GM12878 (cell line): ENCODE measurements at regions not wholly inside any gene's neighbourhood (a gene's known extent, or its start where the extent isn't known, plus 50 kb on each side); places are given as distances from the start of the nearest gene placed in this dataset.

Experiments
- BCLAF1 ChIP-seq: fragments of 450-650 bp; IDR thresholded peaks from 2 replicates; pipeline ENCODE4 v1.6.1; 2017; ENCODE audit warnings: antibody characterized with exemption, mild to moderate bottlenecking, moderate library complexity
- E2F8 ChIP-seq: fragments of 450-650 bp; IDR thresholded peaks from 2 replicates; pipeline ENCODE4 v1.6.1; 2018; ENCODE audit warnings: mild to moderate bottlenecking, low read depth, moderate library complexity; ENCODE audit not compliant: partially characterized antibody
- EED ChIP-seq: sonication (generic); IDR thresholded peaks from 2 replicates; pipeline ENCODE4 v1.6.1; 2016; ENCODE audit warnings: antibody characterized with exemption, low read depth
- FOS ChIP-seq: IDR thresholded peaks from 3 replicates; pipeline ENCODE4 v1.6.1; 2011; ENCODE audit warnings: borderline replicate concordance; ENCODE audit not compliant: insufficient read length; ENCODE audit errors: extremely low read depth
- FOXK2 ChIP-seq: fragments of 450-650 bp; IDR thresholded peaks from 2 replicates; pipeline ENCODE4 v1.6.1; 2017; ENCODE audit warnings: mild to moderate bottlenecking, moderate library complexity
- POLR2A ChIP-seq: IDR thresholded peaks from 2 replicates; pipeline ENCODE4 v1.6.1; 2011; ENCODE audit warnings: low read depth, mild to moderate bottlenecking, low read length
- SMC3 ChIP-seq: IDR thresholded peaks from 2 replicates; pipeline ENCODE4 v1.6.1; 2011; ENCODE audit warnings: low read length, improper control_type of control experiment, borderline replicate concordance
- SP1 ChIP-seq: IDR thresholded peaks from one replicate; pipeline ENCODE4 v1.6.1; 2011; ENCODE audit warnings: low read depth, low read length
- TCF12 ChIP-seq: IDR thresholded peaks from 2 replicates; pipeline ENCODE4 v1.6.1; 2011; ENCODE audit warnings: low read depth, mild to moderate bottlenecking, low read length
- TF ChIP-seq, protein P1 (sequence below), 3 experiments: IDR thresholded peaks in 2 of 3; conservative IDR thresholded peaks in 1 of 3; 2 replicates each; pipeline ENCODE4 v1.5.1; 2011; ENCODE audit warnings: low read depth in 3 of 3, low read length in 3 of 3, mild to moderate bottlenecking in 3 of 3, control low read depth in 2 of 3, moderate library complexity in 2 of 3, inconsistent platforms in 1 of 3, mixed read lengths in 1 of 3; ENCODE audit not compliant: control insufficient read depth in 2 of 3, insufficient read depth in 1 of 3; ENCODE audit errors: extremely low read depth in 1 of 3
- TF ChIP-seq, protein P2 (sequence below): fragments of 450-650 bp; IDR thresholded peaks from 2 replicates; pipeline ENCODE4 v1.6.1; 2017; ENCODE audit warnings: mild to moderate bottlenecking, moderate library complexity
- TF ChIP-seq, protein P3 (sequence below): IDR thresholded peaks from 2 replicates; pipeline ENCODE4 v1.6.1; 2012; ENCODE audit warnings: low read depth, low read length, improper control_type of control experiment

DNA sequence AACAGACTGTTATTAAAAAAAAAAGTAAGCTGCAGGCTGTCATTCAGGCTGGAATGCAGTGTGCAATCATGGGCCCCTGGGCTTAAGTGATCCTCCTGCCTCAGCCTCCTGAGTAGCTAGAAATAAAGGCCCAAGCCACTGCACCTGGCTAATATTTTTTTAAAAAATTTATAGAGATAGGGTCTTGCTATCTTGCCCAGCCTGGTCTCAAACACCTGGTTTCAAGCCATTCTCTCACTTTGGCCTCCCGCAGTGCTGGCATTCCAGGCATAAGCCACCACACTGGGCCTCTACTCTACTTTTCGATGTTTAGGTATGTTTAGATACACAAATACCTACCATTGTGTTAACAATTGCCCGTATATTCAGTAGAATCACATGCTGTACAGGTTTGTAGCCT, 270.4 kb upstream of the PRKCQ start:
- TF ChIP-seq POLR2A (no peak), FOS (no peak), SP1 (no peak), BCLAF1 (no peak), SMC3 (no peak), EED (no peak), FOXK2 (no peak), TCF12 (no peak), E2F8 (no peak)
- TF ChIP-seq, protein P1, sequence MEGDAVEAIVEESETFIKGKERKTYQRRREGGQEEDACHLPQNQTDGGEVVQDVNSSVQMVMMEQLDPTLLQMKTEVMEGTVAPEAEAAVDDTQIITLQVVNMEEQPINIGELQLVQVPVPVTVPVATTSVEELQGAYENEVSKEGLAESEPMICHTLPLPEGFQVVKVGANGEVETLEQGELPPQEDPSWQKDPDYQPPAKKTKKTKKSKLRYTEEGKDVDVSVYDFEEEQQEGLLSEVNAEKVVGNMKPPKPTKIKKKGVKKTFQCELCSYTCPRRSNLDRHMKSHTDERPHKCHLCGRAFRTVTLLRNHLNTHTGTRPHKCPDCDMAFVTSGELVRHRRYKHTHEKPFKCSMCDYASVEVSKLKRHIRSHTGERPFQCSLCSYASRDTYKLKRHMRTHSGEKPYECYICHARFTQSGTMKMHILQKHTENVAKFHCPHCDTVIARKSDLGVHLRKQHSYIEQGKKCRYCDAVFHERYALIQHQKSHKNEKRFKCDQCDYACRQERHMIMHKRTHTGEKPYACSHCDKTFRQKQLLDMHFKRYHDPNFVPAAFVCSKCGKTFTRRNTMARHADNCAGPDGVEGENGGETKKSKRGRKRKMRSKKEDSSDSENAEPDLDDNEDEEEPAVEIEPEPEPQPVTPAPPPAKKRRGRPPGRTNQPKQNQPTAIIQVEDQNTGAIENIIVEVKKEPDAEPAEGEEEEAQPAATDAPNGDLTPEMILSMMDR (IDR thresholded peaks at IDR 0.05 in 2 of 3, conservative IDR thresholded peaks at IDR 0.05 in 1 of 3; ENCODE audit: control insufficient read depth in 2 of 3, extremely low read depth in 1 of 3, insufficient read depth in 1 of 3, low read depth in 3 of 3, low read length in 3 of 3), result no peak
- TF ChIP-seq, protein P2, sequence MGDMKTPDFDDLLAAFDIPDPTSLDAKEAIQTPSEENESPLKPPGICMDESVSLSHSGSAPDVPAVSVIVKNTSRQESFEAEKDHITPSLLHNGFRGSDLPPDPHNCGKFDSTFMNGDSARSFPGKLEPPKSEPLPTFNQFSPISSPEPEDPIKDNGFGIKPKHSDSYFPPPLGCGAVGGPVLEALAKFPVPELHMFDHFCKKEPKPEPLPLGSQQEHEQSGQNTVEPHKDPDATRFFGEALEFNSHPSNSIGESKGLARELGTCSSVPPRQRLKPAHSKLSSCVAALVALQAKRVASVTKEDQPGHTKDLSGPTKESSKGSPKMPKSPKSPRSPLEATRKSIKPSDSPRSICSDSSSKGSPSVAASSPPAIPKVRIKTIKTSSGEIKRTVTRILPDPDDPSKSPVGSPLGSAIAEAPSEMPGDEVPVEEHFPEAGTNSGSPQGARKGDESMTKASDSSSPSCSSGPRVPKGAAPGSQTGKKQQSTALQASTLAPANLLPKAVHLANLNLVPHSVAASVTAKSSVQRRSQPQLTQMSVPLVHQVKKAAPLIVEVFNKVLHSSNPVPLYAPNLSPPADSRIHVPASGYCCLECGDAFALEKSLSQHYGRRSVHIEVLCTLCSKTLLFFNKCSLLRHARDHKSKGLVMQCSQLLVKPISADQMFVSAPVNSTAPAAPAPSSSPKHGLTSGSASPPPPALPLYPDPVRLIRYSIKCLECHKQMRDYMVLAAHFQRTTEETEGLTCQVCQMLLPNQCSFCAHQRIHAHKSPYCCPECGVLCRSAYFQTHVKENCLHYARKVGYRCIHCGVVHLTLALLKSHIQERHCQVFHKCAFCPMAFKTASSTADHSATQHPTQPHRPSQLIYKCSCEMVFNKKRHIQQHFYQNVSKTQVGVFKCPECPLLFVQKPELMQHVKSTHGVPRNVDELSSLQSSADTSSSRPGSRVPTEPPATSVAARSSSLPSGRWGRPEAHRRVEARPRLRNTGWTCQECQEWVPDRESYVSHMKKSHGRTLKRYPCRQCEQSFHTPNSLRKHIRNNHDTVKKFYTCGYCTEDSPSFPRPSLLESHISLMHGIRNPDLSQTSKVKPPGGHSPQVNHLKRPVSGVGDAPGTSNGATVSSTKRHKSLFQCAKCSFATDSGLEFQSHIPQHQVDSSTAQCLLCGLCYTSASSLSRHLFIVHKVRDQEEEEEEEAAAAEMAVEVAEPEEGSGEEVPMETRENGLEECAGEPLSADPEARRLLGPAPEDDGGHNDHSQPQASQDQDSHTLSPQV, result no peak
- TF ChIP-seq, protein P3, sequence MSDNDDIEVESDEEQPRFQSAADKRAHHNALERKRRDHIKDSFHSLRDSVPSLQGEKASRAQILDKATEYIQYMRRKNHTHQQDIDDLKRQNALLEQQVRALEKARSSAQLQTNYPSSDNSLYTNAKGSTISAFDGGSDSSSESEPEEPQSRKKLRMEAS, result no peak
